Bronchial epithelial cell (primary cell): ENCODE measurements at regions not wholly inside any gene's neighbourhood (a gene's known extent, or its start where the extent isn't known, plus 50 kb on each side); places are given as distances from the start of the nearest gene placed in this dataset.

ENCODE experiments used
- DNase-seq: peaks from one replicate; pipeline ENCODE4 v3.0.0-alpha.2; 2010; ENCODE audit warnings: low read depth
- FAIRE-seq: peaks from 2 replicates; lab custom pipeline; 2011; peaks lifted over from hg19 to GRCh38; lab: Jason Lieb, UNC
- H3K27me3 ChIP-seq: 2 replicates; pipeline ENCODE4 v1.5.1; 2011; ENCODE audit warnings: low read length; ENCODE audit not compliant: control insufficient read depth, insufficient read depth
- H3K36me3 ChIP-seq: 2 replicates; pipeline ENCODE4 v1.5.1; 2011; ENCODE audit warnings: low read length; ENCODE audit not compliant: control insufficient read depth, insufficient read depth
- H3K4me3 ChIP-seq: 2 replicates; pipeline ENCODE4 v1.5.1; 2011; ENCODE audit warnings: mild to moderate bottlenecking, low read depth, low read length, control low read depth
- TF ChIP-seq, protein P1 (sequence below): IDR thresholded peaks from 2 replicates; pipeline ENCODE4 v1.5.1; 2011; ENCODE audit warnings: mild to moderate bottlenecking, moderate library complexity, low read length, control low read depth, inconsistent platforms; ENCODE audit not compliant: insufficient read depth, severe bottlenecking

DNA sequence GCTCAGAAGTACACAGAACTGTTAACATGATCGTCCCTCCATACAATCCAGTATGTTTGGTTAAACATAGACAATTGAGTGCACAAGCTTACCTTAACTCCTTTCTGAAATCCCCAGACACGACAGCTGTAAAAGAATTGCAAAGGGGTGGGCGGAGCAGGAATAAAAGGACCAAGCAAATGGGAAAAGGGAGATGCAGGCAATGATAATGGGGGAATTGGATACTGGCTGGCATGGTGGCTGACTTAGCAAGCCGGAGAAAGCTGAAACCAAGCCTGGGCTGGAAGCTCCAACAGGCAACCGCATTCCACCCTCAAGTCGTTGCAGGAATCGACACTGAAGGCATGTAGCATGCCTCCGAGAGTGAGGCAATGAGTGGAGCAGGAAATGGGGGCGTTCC, 96.8 kb upstream of the TMEM132C start:
- FAIRE-seq = peak; percentile 18
- H3K4me3 ChIP-seq = no peak overlapping the region
- H3K27me3 ChIP-seq = no peaks in the 10 kb centered on the region
- H3K36me3 ChIP-seq = no peaks in the 10 kb centered on the region
- TF ChIP-seq, protein P1, sequence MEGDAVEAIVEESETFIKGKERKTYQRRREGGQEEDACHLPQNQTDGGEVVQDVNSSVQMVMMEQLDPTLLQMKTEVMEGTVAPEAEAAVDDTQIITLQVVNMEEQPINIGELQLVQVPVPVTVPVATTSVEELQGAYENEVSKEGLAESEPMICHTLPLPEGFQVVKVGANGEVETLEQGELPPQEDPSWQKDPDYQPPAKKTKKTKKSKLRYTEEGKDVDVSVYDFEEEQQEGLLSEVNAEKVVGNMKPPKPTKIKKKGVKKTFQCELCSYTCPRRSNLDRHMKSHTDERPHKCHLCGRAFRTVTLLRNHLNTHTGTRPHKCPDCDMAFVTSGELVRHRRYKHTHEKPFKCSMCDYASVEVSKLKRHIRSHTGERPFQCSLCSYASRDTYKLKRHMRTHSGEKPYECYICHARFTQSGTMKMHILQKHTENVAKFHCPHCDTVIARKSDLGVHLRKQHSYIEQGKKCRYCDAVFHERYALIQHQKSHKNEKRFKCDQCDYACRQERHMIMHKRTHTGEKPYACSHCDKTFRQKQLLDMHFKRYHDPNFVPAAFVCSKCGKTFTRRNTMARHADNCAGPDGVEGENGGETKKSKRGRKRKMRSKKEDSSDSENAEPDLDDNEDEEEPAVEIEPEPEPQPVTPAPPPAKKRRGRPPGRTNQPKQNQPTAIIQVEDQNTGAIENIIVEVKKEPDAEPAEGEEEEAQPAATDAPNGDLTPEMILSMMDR = no peak
- no peak for DNase-seq

- no peak overlapping the region for H3K4me3 ChIP-seq
- no peak for DNase-seq
- TF ChIP-seq, protein P1 = no peak
- no peak for FAIRE-seq
- no peaks in the 10 kb centered on the region for H3K36me3 ChIP-seq
- H3K27me3 ChIP-seq = no peaks in the 10 kb centered on the region
These were observed 88.4 kb upstream of the TMEM132C start for GRCh38 chr12:128178565-128178964.

DNA sequence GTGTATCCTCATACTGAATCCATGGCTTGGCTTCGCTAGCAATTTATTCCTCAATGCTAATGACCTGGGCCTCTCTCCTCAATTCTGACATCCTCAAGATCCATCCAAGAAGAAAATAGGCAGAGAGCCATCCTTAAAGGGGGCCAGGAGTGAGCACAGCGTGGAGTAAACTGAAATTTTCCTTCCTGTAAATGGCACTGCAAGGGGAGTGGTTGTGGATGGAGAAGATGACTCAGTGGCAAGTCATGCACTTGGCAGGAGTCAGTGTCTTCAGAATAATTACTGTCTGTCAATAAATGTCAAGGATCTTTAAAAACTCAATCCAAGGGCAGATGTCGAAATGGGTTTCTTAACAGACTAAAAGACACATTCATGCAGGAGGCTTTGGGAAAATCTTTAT, 88.0 kb upstream of the TMEM132C start:
- DNase-seq = peak; percentile 29
- TF ChIP-seq, protein P1 = no peak
- H3K4me3 ChIP-seq = no peak overlapping the region

DNA sequence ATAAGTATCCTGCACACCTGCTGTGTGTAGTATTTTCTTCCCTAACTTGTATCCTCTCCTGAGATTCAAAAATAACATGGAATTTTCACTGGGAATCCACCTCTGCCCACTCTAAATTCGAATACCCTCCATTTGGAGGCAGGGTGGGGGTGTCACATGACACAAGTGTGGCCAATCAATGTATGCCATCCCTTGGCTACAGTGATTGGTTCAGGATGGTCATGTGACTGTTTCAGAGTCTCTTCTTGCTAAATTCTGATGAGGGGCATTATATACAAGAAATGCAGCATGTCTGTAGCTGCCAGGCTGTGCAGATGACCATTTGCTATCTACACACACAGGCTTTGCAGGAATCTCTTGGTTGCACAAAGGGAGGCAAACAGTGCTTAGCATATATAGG, 86.8 kb upstream of the TMEM132C start:
- TF ChIP-seq, protein P1 = no peak
- H3K27me3 ChIP-seq = no peaks in the 10 kb centered on the region
- H3K36me3 ChIP-seq = no peaks in the 10 kb centered on the region
- no peak overlapping the region for H3K4me3 ChIP-seq
- FAIRE-seq (no peak), DNase-seq (no peak)

More for the DNA sequence above, 88.0 kb upstream of the TMEM132C start:
- no peaks in the 10 kb centered on the region for H3K27me3 ChIP-seq
- FAIRE-seq = no peak
- no peaks in the 10 kb centered on the region for H3K36me3 ChIP-seq

GRCh38 chr12:128190052-128190451, 76.9 kb upstream of the TMEM132C start:
- FAIRE-seq (peak; percentile 18), DNase-seq (no peak)
- Histone ChIP-seq H3K4me3 (no peak overlapping the region), H3K36me3 (no peaks in the 10 kb centered on the region), H3K27me3 (no peaks in the 10 kb centered on the region)
- TF ChIP-seq, protein P1 = no peak

DNA sequence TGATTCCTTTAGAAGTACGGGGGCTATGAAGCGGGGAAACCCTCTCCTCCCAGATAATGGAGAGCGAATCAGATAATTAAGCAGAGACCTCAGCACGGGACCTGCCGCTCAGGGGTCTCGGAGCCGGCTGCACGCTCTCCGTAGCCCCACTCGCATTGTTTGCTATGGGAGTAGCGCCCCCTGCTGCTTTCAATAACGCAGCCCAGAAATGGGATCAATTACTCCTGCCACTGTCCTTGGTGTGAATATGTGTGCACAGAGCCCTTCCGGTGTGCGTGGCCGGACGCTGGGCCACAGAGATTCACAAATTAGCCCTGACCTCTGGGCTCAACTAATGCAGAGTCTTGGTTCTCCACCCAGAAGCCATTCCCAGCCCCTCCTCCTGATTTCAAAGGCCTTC, 76.4 kb upstream of the TMEM132C start:
- no peaks in the 10 kb centered on the region for H3K27me3 ChIP-seq
- DNase-seq (no peak), FAIRE-seq (no peak)
- TF ChIP-seq, protein P1 = no peak
- H3K4me3 ChIP-seq = no peak overlapping the region
- no peaks in the 10 kb centered on the region for H3K36me3 ChIP-seq
